Mesenteric fat pad (tissue), 1 donor: ENCODE measurements at regions not wholly inside any gene's neighbourhood (a gene's known extent, or its start where the extent isn't known, plus 50 kb on each side); places are given as distances from the start of the nearest gene placed in this dataset.

Experiments
- DNase-seq: peaks from one replicate; pipeline ENCODE4 v3.0.0-alpha.2; 2020; ENCODE audit warnings: low spot score
- donor health status: DM: yes; HTN: yes; CAD: no.

- DNase-seq, result no peak
Observed at GRCh38 chr18:34977838-34978532, 63.2 kb upstream of the MAPRE2 start.

DNA sequence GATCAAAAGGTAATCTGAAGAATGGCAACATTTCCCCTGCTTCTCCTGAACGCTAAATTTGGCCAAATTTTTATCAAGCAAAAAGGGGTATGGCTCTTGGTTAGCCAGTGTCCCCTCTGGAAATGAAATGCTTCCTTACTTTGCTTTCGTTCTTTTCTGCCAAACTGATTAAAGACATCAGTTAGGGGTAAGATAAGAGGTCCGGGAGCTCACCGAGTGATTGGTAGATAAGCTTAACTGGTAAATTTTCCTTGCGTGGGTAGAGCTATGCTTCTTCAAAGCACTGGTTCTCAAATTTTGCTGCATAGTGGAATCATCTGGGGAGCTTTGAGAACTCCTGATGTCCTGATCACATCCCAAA is 62.7 kb upstream of the MAPRE2 start:
- DNase-seq, result no peak

GRCh38 chr18:34978953-34979608 is 62.1 kb upstream of the MAPRE2 start:
- DNase-seq, result no peak

DNA sequence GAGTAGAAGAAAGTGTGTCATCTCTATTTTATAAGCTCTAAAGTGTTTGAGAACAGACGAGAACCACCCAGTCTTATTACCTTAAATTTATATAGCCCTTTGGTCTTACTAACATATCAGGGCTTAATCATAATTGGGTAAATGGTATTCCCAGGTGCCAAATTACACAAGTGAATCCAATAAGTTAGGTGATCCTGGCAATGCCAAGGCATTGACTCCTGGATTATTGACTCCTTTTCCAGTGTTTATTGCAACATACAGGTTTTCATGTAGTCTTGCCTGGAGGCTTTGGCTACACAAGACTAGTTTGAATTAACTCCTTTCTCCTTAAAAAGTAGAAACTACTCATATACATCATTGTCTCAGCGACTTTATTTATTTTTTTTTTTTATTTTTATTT is 59.7 kb upstream of the MAPRE2 start:
- DNase-seq, result no peak

- DNase-seq, result no peak
Observed at GRCh38 chr18:34985963-34986362, 55.2 kb upstream of the MAPRE2 start.

GRCh38 chr18:34990597-34990996 is 50.6 kb upstream of the MAPRE2 start:
- no peak for DNase-seq

- DNase-seq, result no peak
Observed at GRCh38 chr18:34991152-34991551, 50.1 kb upstream of the MAPRE2 start.
